ENCODE measurements at regions not wholly inside any gene's neighbourhood (a gene's known extent, or its start where the extent isn't known, plus 50 kb on each side); places are given as distances from the start of the nearest gene placed in this dataset.

DNA sequence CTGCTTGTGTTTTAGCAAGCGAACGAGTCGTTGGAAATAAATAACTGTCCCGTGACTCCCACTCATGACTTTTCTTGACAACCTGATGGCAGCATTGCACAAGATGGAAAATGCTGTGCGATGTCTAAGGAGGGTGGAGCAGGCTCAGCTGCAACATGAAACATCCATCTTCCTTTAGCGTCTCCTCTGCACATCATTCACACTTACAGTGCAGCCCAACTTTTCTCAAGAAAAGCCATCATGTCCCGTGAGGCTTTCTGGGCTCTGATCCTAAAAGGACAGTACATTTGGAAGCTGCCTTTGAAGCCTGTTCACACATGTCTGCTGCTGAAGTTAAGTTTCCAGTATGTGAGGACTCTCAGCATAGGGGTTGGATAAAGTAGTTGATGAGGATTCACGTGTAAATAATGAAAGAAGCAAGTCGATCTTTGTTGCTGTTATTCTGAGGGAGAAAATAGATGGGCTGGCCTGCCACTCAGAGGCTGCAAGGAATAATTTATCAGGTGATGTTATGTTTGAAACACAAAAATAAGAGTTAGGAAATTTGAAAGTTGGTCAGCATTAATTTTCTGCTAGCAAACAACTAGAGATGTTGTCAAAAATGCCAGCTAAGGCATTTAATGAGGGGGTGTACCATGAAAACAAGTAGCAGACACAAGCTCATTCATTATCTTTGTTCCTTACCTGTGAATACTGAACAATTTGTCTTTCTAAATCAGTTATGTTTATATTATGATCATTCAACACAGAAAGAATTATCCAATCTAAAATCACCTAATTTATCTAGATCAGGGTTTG is 328.7 kb upstream of the ZFP42 start:
- Histone ChIP-seq H3K36me3 (ENCODE audit: control insufficient read depth in 2 of 4, insufficient read depth in 4 of 4, low read length in 3 of 4) (no peaks in the 10 kb centered on the region), H3K4me2 (ENCODE audit: insufficient read depth in 1 of 2, low read depth in 2 of 2, low read length in 2 of 2) (no peak overlapping the region), H3K23ac (ENCODE audit: insufficient read length) (no peak overlapping the region), H3K9ac (replicated peaks in 1 of 4; ENCODE audit: extremely low read depth in 1 of 4, low read depth in 3 of 4, low read length in 3 of 4) (no peak overlapping the region; a peak in 2 of 7 replicates), H3K79me2 (ENCODE audit: control insufficient read depth in 1 of 2, insufficient read depth in 2 of 2, low read length in 2 of 2) (no peaks in the 10 kb centered on the region), H2AK5ac (ENCODE audit: low read depth, low read length) (no peak overlapping the region), H2BK15ac (ENCODE audit: low read length) (no peak overlapping the region), H3K56ac (replicated peaks; ENCODE audit: insufficient read length, low read depth, low read length) (no peak overlapping the region), H2BK120ac (replicated peaks; ENCODE audit: low read depth, low read length) (no peak overlapping the region), H3K14ac (ENCODE audit: insufficient read length) (no peak overlapping the region), H4K20me1 (replicated peaks in 1 of 2; ENCODE audit: control insufficient read depth in 1 of 2, insufficient read depth in 2 of 2, low read length in 2 of 2) (no peaks in the 10 kb centered on the region), H3K4me1 (replicated peaks in 1 of 4; ENCODE audit: control insufficient read depth in 3 of 4, insufficient read depth in 4 of 4, low read length in 3 of 4) (peaks cover 0 to 3% (median 0%) of the 10 kb centered on the region in 4 experiments; a peak in 1 of 7 replicates), H4K5ac (ENCODE audit: insufficient read length, low read depth, low read length) (no peak overlapping the region), H3K23me2 (ENCODE audit: low read depth, low read length) (no peaks in the 10 kb centered on the region), H3K4ac (replicated peaks; ENCODE audit: insufficient read length, low read depth, low read length) (no peak overlapping the region), H3K27ac (ENCODE audit: low read depth, low read length) (no peak overlapping the region), H3K79me1 (ENCODE audit: low read depth, low read length) (no peaks in the 10 kb centered on the region), H2BK20ac (ENCODE audit: low read length) (no peak overlapping the region), H2BK12ac (ENCODE audit: low read depth, low read length) (no peak overlapping the region), H2AFZ (ENCODE audit: low read length) (peak overlapping the region; percentile 48; the same call in 1 of the 2 replicates), H3K4me3 (ENCODE audit: extremely low read depth in 1 of 4, insufficient read depth in 2 of 4, low read depth in 3 of 4, low read length in 4 of 4) (no peak overlapping the region), H4K8ac (ENCODE audit: extremely low read depth, insufficient read depth, low read length) (no peak overlapping the region), H4K91ac (replicated peaks; ENCODE audit: insufficient read length, low read length) (no peak overlapping the region), H3K9me3 (ENCODE audit: insufficient read depth in 2 of 2, low read depth in 1 of 2, low read length in 1 of 2) (no peaks in the 10 kb centered on the region), H3K18ac (ENCODE audit: extremely low read depth, low read length) (no peak overlapping the region), H3K27me3 (replicated peaks in 1 of 4; ENCODE audit: control insufficient read depth in 3 of 4, extremely low read depth in 1 of 4, insufficient read depth in 3 of 4, low read length in 3 of 4) (no peaks in the 10 kb centered on the region), H2BK5ac (ENCODE audit: low read depth, low read length) (no peak overlapping the region)
- ChIA-PET CTCF (ENCODE audit: partially characterized antibody) (interaction anchor here (0.6 kb wide), 2 partner anchors 99 to 571 kb away, joined by 4 read pairs; no protein-coding TSS in a partner anchor), POLR2A (ENCODE audit: partially characterized antibody) (no interaction called here)
- no peak for TF ChIP-seq POLR2AphosphoS5 (IDR thresholded peaks at IDR 0.05; ENCODE audit: low read depth, low read length)
- TF ChIP-seq RAD21 (IDR thresholded peaks at IDR 0.05 in 1 of 2, conservative IDR thresholded peaks at IDR 0.05 in 1 of 2; ENCODE audit: low read depth in 2 of 2, low read length in 2 of 2): peak in 1 of 2 experiments; percentile 15; a peak in 1 of 4 replicates
- WGBS, 2 experiments (ENCODE audit: extremely low coverage in 1 of 2, insufficient coverage in 1 of 2, insufficient read length in 1 of 2, insufficient replicate concordance in 2 of 2, low coverage in 1 of 2, low lambda C conversion rate in 2 of 2, missing lambda C conversion rate in 1 of 2): 89% methylated on average over 9 of the region's 9 CpGs; no CpG with 5 or more reads in 1 of the 2 experiments
- FAIRE-seq (no peak), DNase-seq (ENCODE audit: low read depth in 1 of 2, low spot score in 2 of 2) (no peak)

Data from H1 (cell line).